Prostate gland (tissue), 2 donors: ENCODE measurements at regions not wholly inside any gene's neighbourhood (a gene's known extent, or its start where the extent isn't known, plus 50 kb on each side); places are given as distances from the start of the nearest gene placed in this dataset.

Experiments used
- DNase-seq: peaks from one replicate; pipeline ENCODE4 v3.0.0-alpha.2; 2019; ENCODE audit warnings: low spot score
- H3K27ac ChIP-seq, 2 donors: fragments of 200-600 bp; sonication (generic); 2 replicates each; pipeline ENCODE4 v1.5.1; 2017 to 2019
- H3K27me3 ChIP-seq: fragments of 200-600 bp; sonication (generic); replicated peaks from 2 replicates; pipeline ENCODE4 v1.5.1; 2019; ENCODE audit not compliant: insufficient read depth
- H3K36me3 ChIP-seq, 2 donors: fragments of 200-600 bp; sonication (generic); 1 replicate in 1 of 2; 2 replicates in 1 of 2; pipeline versions ENCODE4 v1.5.1 to v1.8.1; 2017 to 2019
- H3K4me1 ChIP-seq: fragments of 200-600 bp; sonication (generic); replicated peaks from 2 replicates; pipeline ENCODE4 v1.5.1; 2019
- H3K4me3 ChIP-seq, 2 donors: fragments of 200-600 bp; sonication (generic); 2 replicates each; pipeline ENCODE4 v1.5.1; 2017 to 2019
- H3K9me3 ChIP-seq: fragments of 200-600 bp; sonication (generic); 2 replicates; pipeline ENCODE4 v1.5.1; 2017
- POLR2A ChIP-seq: fragments of 450-650 bp; IDR thresholded peaks from one replicate; pipeline ENCODE4 v1.6.1; 2016; ENCODE audit warnings: antibody characterized with exemption, mild to moderate bottlenecking
- POLR2AphosphoS5 ChIP-seq: sonication (generic); formaldehyde crosslinking; IDR thresholded peaks from one replicate; pipeline ENCODE4 v1.6.1; 2017; ENCODE audit warnings: antibody characterized with exemption
- WGBS: methylation state at CpG from one replicate; pipeline ENCODE4 v1.1.5; 2018; 5-methylcytosine and 5-hydroxymethylcytosine counted together
- intact Hi-C: fragments of 100-400 bp; cut with DNase I; formaldehyde crosslinking; loops from one replicate; pipeline ENCODE4 v1.14.2; 2022
- TF ChIP-seq, protein P1 (sequence below), 4 experiments: fragments of 200-600 bp in 2 of 4; fragments of 450-650 bp in 2 of 4; sonication (generic) in 2 of 4; IDR thresholded peaks; 1 replicate in 3 of 4; 2 replicates in 1 of 4; pipeline ENCODE4 v1.5.1; 2016 to 2019; ENCODE audit warnings: antibody characterized with exemption in 4 of 4, mild to moderate bottlenecking in 2 of 4, moderate library complexity in 2 of 4

DNA sequence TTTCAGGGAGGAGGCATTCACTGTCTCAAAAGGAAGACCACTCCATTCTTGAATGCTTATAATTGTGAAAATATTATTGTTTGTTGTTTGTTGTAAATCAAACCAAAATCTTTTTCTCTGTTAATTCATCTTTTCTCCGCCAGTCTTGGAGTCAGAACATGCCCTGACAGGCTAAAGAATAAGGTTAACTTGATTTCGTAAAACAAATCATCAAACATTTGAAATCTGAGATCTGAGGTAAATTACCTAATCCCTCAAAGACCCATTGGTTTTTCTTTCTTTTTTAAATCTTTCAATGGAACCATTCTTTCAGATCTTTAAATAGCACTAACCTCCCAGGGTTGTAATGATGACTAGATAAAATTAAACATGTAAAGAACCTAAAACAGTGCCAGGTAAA is 430.1 kb upstream of the PTBP2 start:
- 49% methylated on average over 2 of the region's 2 CpGs for WGBS
- intact Hi-C loops = no loop called here
- Histone ChIP-seq H3K4me3 (no peak overlapping the region), H3K4me1 (no peaks in the 10 kb centered on the region), H3K9me3 (no peaks in the 10 kb centered on the region), H3K36me3 (no peaks in the 10 kb centered on the region), H3K27me3 (no peaks in the 10 kb centered on the region), H3K27ac (no peak overlapping the region)
- DNase-seq = no peak
- TF ChIP-seq POLR2A (no peak), POLR2AphosphoS5 (no peak)
- TF ChIP-seq, protein P1, sequence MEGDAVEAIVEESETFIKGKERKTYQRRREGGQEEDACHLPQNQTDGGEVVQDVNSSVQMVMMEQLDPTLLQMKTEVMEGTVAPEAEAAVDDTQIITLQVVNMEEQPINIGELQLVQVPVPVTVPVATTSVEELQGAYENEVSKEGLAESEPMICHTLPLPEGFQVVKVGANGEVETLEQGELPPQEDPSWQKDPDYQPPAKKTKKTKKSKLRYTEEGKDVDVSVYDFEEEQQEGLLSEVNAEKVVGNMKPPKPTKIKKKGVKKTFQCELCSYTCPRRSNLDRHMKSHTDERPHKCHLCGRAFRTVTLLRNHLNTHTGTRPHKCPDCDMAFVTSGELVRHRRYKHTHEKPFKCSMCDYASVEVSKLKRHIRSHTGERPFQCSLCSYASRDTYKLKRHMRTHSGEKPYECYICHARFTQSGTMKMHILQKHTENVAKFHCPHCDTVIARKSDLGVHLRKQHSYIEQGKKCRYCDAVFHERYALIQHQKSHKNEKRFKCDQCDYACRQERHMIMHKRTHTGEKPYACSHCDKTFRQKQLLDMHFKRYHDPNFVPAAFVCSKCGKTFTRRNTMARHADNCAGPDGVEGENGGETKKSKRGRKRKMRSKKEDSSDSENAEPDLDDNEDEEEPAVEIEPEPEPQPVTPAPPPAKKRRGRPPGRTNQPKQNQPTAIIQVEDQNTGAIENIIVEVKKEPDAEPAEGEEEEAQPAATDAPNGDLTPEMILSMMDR (IDR thresholded peaks at IDR 0.05) = no peak

DNA sequence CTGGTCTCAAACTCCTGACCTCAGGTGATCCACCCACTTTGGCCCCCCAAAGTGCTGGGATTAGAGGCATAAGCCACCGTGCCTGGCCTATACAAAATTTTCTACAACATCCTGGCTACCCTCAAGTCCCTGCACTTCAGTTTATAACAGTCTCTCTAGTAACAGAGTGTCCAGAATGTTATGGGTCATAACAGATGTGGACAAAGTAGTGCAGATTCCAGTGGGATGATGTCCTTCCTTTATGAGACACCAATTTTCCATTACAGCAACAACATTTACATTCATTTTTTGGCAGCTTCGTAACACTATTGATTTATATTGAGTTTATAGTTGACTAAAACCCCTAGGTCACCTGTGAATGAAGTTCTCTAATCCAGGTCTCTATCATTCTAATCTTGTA is 429.4 kb upstream of the PTBP2 start:
- no peaks in the 10 kb centered on the region for H3K4me1 ChIP-seq
- DNase-seq = no peak
- no peak overlapping the region for H3K4me3 ChIP-seq
- H3K27ac ChIP-seq = no peak overlapping the region
- no peaks in the 10 kb centered on the region for H3K9me3 ChIP-seq
- no peaks in the 10 kb centered on the region for H3K27me3 ChIP-seq
- no peaks in the 10 kb centered on the region for H3K36me3 ChIP-seq
- TF ChIP-seq, protein P1 (IDR thresholded peaks at IDR 0.05) = no peak
- TF ChIP-seq POLR2A (no peak), POLR2AphosphoS5 (no peak)
- intact Hi-C loops = no loop called here
- 99% methylated on average over 2 of the region's 2 CpGs for WGBS

DNA sequence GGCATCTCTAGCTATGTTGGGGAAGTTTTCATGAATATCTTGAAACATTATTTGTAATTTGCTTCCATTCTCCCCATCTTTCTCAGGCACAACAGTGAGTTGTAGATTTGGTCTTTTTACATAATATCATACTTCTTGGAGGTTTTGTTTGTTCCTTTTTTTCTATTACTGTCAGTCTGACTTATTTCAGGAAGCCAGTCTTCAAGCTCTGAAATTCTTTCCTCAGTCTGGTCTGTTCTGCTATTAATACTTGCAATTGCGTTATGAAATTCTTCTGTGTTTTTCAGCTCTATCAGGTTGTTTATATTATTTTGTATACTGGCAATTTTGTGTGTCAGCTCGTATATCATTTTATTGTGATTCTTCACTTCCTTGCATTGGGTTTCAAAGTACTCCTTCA is 424.6 kb upstream of the PTBP2 start:
- intact Hi-C loops = no loop called here
- WGBS = 92% methylated on average over 2 of the region's 2 CpGs
- H3K36me3 ChIP-seq = no peaks in the 10 kb centered on the region
- H3K27me3 ChIP-seq = no peaks in the 10 kb centered on the region
- no peak for DNase-seq
- TF ChIP-seq, protein P1 (IDR thresholded peaks at IDR 0.05) = no peak
- no peak for TF ChIP-seq POLR2AphosphoS5
- no peak for TF ChIP-seq POLR2A
- H3K4me3 ChIP-seq = no peak overlapping the region
- H3K27ac ChIP-seq = no peak overlapping the region
- no peaks in the 10 kb centered on the region for H3K9me3 ChIP-seq
- no peaks in the 10 kb centered on the region for H3K4me1 ChIP-seq

DNA sequence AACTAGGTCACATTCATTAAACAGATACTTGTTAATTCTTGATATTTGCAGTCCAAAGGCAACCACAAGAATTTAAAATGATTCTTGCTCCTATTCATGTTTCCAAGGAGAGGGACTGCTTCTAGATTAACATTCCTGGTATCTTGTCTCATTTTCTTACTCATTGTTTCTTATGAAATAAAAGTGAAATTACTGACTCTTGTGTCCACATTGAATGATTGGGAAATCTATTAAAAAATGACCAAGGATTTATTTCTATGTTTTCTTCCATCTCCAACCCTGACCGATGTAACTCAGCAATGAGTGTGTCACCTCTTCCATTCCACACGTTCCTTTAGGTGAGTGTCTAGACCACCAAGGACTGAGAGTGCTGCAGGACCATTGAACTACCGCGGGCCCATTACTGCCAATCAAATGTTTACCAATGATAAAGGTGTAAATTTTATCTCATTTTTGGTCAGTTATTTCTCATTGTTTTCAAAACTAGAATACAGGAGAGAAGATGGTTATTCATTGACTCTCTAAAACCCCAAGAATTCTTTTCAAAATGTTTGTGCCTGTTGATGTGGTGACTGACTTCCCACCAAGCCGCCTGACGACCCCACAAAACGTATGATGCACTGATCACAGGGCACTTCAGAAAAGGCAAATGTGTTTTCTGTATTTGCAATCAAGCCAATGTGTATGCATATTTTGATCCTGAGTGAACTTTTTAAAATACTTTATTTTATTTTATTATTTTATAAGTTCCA is 414.6 kb upstream of the PTBP2 start:
- H3K36me3 ChIP-seq = no peaks in the 10 kb centered on the region
- TF ChIP-seq POLR2A = no peak
- TF ChIP-seq, protein P1 (IDR thresholded peaks at IDR 0.05) = no peak

DNA sequence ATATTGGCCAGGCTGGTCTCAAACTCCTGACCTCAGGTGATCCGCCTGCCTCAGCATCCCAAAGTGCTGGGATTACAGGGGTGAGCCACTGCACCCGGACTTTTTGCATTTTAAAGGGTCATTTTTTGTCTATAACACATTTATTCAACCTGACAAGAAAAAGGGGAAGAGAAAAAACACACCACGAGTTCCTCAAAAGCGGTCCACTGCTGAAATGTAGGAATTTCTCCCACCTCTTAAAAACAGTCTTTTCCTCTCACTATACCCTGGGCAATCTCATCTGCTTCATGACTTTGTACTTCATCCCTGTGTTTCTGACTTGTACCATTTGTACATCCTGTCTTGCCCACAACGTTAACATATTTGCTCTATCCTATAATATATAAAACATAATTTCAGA is 413.3 kb upstream of the PTBP2 start:
- Histone ChIP-seq H3K4me1 (no peaks in the 10 kb centered on the region), H3K27ac (no peak overlapping the region), H3K27me3 (no peaks in the 10 kb centered on the region), H3K9me3 (no peaks in the 10 kb centered on the region), H3K4me3 (no peak overlapping the region), H3K36me3 (no peaks in the 10 kb centered on the region)
- DNase-seq = no peak
- WGBS = 80% methylated on average over 5 of the region's 5 CpGs
- intact Hi-C loops = no loop called here
- TF ChIP-seq, protein P1 (IDR thresholded peaks at IDR 0.05) = no peak
- TF ChIP-seq POLR2AphosphoS5 (no peak), POLR2A (no peak)

More for the DNA sequence above, 414.6 kb upstream of the PTBP2 start:
- DNase-seq = no peak
- no peaks in the 10 kb centered on the region for H3K4me1 ChIP-seq
- no peak overlapping the region for H3K4me3 ChIP-seq
- H3K27ac ChIP-seq = no peak overlapping the region
- no peaks in the 10 kb centered on the region for H3K9me3 ChIP-seq
- intact Hi-C loops = no loop called here
- H3K27me3 ChIP-seq = no peaks in the 10 kb centered on the region
- 82% methylated on average over 7 of the region's 7 CpGs for WGBS
